HG02623 (cell line): ENCODE measurements at regions not wholly inside any gene's neighbourhood (a gene's known extent, or its start where the extent isn't known, plus 50 kb on each side); places are given as distances from the start of the nearest gene placed in this dataset.

ENCODE experiments used
- ATAC-seq: cut with Tn5 transposase; IDR thresholded peaks from one replicate; pipeline ENCODE4 v1.9.1; 2021; ENCODE audit warnings: moderate library complexity; ENCODE audit not compliant: unreplicated experiment

- ATAC-seq = no peak
Measured at GRCh38 chr7:46237466-46237865, 316.4 kb upstream of the IGFBP3 start.

- ATAC-seq = peak; percentile 76
Measured at GRCh38 chr7:46233585-46234329, 312.7 kb upstream of the IGFBP3 start.

GRCh38 chr7:46230990-46231305 is 309.9 kb upstream of the IGFBP3 start:
- ATAC-seq = no peak

GRCh38 chr7:46230298-46230989 is 309.4 kb upstream of the IGFBP3 start:
- ATAC-seq = no peak

GRCh38 chr7:46229409-46229808 is 308.3 kb upstream of the IGFBP3 start:
- no peak for ATAC-seq

GRCh38 chr7:46226860-46227259 is 305.8 kb upstream of the IGFBP3 start:
- no peak for ATAC-seq

GRCh38 chr7:46224363-46224762 is 303.3 kb upstream of the IGFBP3 start:
- no peak for ATAC-seq

GRCh38 chr7:46220066-46220630 is 299.1 kb upstream of the IGFBP3 start:
- no peak for ATAC-seq

GRCh38 chr7:46218461-46219200 is 297.6 kb upstream of the IGFBP3 start:
- no peak for ATAC-seq

GRCh38 chr7:46215987-46216567 is 295.0 kb upstream of the IGFBP3 start:
- no peak for ATAC-seq

- no peak for ATAC-seq
Measured at GRCh38 chr7:46214526-46214925, 293.5 kb upstream of the IGFBP3 start.

- no peak for ATAC-seq
Measured at GRCh38 chr7:46213154-46213537, 292.1 kb upstream of the IGFBP3 start.

GRCh38 chr7:46212425-46213153 is 291.5 kb upstream of the IGFBP3 start:
- no peak for ATAC-seq

- no peak for ATAC-seq
Measured at GRCh38 chr7:46210467-46210866, 289.4 kb upstream of the IGFBP3 start.

- ATAC-seq = no peak
Measured at GRCh38 chr7:46209611-46210388, 288.7 kb upstream of the IGFBP3 start.

GRCh38 chr7:46208635-46209525 is 287.8 kb upstream of the IGFBP3 start:
- ATAC-seq = no peak

- no peak for ATAC-seq
Measured at GRCh38 chr7:46207931-46208634, 287.0 kb upstream of the IGFBP3 start.

- ATAC-seq = no peak
Measured at GRCh38 chr7:46206476-46207060, 285.5 kb upstream of the IGFBP3 start.
